ENCODE measurements at regions not wholly inside any gene's neighbourhood (a gene's known extent, or its start where the extent isn't known, plus 50 kb on each side); places are given as distances from the start of the nearest gene placed in this dataset.
A peak's percentile ranks its signal among the peaks of the same experiment; 100 is the strongest.

- no peak for DNase-seq (ENCODE audit: low read depth, low spot score)
Observed at GRCh38 chr7:34275624-34276023, 370.3 kb downstream of the BMPER start.

DNA sequence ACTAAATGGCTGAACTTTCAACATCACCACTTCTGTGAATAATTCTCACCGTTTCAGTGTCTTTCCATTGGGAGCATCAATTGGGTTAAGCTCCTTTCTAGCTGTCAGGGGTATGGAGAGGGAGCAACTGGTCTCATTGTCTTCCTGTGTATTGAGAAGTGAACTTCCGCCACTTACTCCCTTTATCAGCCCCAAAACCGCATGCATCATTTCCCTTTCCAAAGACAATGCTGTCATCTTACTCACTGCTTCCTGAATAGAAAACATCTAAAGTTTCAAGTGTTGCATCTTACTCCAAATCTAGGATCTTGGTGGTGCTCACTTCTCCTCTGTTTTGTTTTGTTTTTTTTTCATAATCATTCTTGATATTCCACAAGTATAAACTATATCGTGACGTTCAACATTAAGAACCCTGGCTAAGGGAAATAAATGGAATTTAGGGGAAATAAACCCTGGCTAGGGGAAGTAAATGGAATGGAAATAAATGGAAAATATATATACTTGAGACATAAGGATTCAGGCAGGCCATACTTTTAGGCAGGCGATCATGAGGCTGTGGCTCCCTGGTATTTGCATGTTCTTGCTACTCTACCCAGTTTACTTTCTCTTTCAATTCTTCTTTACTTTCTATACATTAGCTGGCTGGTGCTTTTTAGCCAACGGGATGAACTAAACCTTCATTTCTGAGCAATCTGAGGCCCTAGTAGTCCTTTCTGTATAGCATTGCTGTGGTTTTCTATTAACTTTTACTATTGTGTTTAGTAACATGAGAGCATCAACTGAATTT, 371.9 kb downstream of the BMPER start:
- DNase-seq (ENCODE audit: low read depth, low spot score): no peak

DNA sequence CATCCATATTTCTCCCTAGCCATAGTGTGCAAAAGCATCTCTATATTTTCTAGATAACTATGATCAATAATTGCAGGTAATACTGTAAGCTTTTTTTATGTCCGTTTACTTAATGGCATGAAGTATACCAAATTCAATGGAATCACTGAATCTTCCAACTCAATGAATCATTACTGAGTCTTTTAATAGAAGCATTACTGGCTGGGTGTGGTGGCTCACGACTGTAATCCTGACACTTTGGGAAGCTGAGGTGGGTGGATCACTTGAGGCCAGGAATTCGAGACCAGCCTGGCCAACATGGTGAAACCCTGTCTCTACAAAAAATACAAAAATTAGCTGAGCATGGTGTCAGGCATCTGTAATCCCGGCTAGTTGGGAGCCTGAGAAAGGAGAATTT, 372.5 kb downstream of the BMPER start:
- DNase-seq (ENCODE audit: low read depth, low spot score): no peak

DNA sequence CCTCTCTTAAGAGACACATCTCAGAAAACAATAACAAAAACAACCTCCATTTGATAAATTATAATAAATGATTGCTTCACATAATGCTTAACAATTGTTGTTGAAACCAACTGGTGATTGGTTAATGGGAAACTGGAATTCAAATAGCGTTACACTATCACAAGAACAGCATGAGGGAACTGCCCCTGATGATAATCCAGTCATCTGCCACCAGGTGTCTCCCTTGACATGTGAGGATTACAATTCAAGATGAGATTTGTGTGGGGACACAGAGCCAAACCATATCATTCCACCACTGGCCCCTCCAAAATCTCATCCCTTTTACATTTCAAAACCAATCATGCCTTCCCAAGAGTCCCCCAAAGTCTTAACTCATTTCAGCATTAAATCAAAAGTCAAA, 375.9 kb downstream of the BMPER start:
- no peak for DNase-seq (ENCODE audit: low read depth, low spot score)

DNA sequence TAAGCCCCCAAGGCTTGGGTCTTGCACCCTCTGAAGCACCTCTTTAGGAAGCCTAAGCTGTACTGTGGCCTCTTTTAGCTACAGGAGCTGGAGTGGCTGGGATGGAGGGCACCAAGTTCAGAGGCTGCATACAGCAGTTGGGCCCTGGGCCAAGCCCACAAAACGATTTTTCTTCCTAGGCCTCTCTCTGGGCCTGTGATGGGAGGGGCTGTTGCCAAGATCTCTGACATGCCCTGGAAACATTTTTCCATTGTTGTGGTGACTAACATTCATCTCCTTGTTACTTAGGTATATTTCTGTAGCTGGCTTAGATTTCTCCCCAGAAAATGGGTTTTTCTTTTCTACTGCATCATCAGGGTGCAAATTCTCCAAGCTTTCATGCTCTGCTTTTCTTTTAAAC, 375.7 kb upstream of the NPSR1 start:
- DNase-seq (ENCODE audit: low read depth, low spot score): no peak

DNA sequence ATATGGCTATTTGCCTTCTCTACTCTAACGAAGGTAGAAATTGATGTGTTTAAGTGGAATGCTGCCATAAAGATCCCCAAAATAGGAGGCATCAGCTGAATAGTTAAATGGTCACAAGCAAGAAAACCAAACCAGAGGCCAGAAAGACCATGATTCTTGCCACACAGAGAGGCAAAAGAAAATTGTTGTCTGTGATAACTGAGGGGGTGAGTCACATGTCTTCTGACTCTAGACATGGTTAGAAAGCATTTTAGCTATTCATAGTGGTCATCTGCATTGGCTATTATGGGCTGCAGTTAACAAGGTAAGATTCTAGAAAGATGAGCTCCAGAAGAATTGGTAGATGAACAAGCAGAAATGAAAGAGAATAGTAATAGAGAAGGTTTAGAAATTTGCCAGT, 361.4 kb upstream of the NPSR1 start:
- no peak for DNase-seq (ENCODE audit: low read depth, low spot score)

DNA sequence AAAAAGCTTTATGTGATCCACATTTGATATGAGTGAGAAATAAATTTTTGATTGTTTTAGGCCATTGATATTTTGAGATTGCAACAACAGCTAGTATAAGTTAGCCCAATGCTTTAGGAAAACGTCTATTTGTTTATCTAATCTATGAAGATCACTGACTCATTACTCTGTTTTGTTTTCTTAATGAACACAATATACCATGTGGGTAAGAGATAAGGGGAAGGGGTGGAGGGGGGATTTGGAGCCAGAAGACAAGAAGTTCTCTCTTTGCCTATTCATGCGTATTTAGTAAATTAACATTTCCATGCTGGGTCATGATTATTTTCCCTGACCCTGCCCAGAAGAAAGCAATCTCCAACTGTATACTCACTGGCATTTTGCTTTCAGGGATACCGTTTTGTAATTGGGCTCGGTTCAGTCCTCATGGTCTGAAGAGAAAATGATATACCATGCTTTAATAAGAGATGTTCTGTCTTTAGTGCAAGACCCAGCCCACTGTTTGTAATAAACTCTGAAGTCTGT, 359.5 kb upstream of the NPSR1 start:
- no peak for DNase-seq (ENCODE audit: low read depth, low spot score)

- no peak for DNase-seq (ENCODE audit: low read depth, low spot score)
Observed at GRCh38 chr7:34299066-34299465, 359.0 kb upstream of the NPSR1 start.

DNA sequence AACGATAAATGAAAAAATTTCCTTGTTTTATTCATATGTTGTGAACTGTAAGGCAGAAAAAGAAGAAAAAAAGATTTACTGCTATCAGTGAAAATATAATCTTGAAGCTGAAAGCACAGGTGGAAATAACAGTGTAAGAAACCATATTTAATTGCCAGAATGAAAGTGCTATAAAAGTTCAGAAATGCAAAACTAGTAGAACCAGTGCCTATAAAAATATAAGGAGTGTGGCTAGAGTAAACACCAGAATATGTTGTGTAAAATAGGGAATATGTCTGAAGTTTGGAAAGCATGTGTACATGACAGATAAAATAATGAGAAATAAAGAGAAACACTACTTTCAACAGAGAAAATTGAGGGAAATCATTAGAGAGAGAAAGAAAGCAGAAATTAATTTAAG, 350.5 kb upstream of the NPSR1 start:
- DNase-seq (ENCODE audit: low read depth, low spot score): no peak

DNA sequence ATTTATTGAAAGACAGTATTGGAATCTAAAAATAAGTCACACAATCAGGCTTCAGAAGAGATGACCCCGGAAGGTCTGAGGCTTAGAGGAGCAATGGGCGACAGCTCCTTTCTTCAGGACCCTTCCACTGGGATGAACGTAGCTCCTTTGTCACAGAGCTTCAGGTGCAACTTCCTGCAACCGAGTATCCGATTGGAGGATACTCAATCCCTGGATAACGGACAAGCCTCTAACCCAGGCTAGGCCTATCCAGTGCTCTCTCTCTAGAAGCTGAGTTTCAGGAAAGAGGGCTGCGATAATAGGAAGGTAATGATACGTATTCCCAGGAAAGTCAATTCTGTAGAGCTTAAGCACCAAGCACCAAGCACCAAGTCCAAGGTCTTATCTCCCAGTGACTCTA, 349.4 kb upstream of the NPSR1 start:
- DNase-seq (ENCODE audit: low read depth, low spot score): no peak

DNA sequence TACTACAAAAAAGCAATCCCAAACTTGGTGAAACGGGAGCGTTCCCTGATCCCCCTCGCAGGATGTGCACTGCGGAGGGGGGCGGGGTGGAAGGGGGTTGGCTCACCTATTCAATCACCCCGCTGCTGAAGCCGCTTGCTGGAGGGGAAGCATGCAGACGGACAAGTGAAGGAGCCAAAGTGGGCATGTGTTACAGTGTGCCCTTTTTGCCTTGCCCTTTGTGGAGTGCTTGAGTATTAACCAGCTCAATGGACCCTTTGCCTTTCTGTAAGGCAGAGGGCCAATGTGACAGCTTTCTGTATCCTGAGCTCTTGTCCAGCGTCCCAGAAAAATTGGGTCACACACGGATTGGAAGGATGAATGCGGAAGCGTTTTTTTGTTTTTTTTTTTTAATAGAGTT, 348.9 kb upstream of the NPSR1 start:
- DNase-seq (ENCODE audit: low read depth, low spot score): no peak

GRCh38 chr7:34309584-34309983, 348.4 kb upstream of the NPSR1 start:
- DNase-seq (ENCODE audit: low read depth, low spot score): no peak

DNA sequence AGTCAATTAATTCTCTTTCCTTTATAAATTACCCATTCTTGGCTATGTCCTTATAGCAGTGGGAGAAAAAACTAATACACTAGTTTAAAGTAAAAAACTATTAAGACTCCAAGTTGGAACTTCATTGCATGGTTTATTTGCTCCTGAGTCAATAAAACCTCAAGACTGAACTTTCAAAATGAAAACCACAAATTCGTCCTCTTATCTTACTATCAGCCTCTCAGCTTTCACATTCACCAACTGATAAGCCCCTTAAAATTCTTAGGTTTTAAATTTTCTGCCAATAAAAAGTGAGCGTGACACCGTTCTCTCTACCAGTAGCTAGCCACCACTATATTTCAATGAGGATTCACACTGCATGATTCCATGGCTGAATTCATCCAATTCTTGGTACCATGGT, 346.4 kb upstream of the NPSR1 start:
- no peak for DNase-seq (ENCODE audit: low read depth, low spot score)

GRCh38 chr7:34312624-34313023, 345.4 kb upstream of the NPSR1 start:
- no peak for DNase-seq (ENCODE audit: low read depth, low spot score)

GRCh38 chr7:34313289-34313688, 344.7 kb upstream of the NPSR1 start:
- no peak for DNase-seq (ENCODE audit: low read depth, low spot score)

- DNase-seq (ENCODE audit: low read depth, low spot score): no peak
Observed at GRCh38 chr7:34315032-34315431, 343.0 kb upstream of the NPSR1 start.

DNA sequence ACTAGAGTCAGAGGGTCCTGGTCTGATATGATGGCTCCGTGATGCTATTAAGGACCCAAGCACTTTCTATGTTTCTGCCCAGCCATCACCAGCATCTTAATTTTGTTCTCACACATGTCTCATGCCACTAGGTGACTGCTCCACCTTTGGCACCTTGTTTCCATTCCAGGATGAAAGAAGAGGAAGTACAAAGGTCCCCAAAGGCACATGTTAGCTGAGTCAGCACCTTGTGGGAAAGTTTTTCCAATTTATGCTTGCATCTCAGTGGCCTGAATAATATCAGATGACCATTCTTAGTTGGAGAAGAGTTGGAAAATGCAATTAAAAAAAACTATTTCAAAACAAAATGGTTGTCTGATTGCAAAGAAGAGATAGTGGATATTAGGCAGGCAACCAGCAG, 341.0 kb upstream of the NPSR1 start:
- DNase-seq (ENCODE audit: low read depth, low spot score): no peak

- no peak for DNase-seq (ENCODE audit: low read depth, low spot score)
Observed at GRCh38 chr7:34320412-34320811, 337.6 kb upstream of the NPSR1 start.

GRCh38 chr7:34320926-34321661, 336.9 kb upstream of the NPSR1 start:
- DNase-seq (ENCODE audit: low read depth, low spot score): peak; percentile 18

DNA sequence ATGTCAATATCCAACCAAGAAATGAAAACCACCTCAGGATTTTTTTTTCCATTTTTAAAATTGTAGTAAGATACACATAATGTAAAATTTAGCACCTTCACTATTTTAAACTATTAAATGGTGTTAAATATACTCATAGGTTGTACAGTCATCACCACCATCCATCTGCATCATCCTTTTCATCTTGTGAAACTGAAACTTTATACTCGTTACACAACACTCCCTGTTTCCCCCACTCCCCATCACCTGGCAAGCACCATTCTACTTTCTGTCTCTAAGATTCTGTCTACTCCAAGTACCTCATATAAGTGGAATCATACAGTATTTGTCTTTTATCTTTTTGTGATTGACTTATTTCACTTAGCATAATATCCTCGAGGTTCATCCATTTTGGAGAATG, 335.2 kb upstream of the NPSR1 start:
- no peak for DNase-seq (ENCODE audit: low read depth, low spot score)

DNA sequence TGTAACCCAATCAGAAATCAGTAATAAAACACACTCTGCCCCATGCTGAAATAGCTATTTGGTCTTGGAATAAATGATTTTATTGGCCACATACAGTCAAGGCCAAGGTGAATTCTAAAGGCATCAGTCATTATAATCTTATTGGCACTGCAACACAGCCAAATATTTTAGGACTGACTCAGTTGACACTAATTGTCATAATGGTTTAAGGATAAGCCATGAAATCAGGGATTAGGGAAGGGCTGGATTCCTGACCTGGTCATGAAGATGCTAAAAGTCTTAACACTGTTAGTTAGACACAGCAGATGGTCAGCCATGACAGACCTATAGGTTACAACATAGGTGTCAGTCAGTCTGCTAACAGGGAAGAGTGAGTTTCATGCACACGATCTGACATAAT, 330.3 kb upstream of the NPSR1 start:
- no peak for DNase-seq (ENCODE audit: low read depth, low spot score)

- DNase-seq (ENCODE audit: low read depth, low spot score): no peak
Observed at GRCh38 chr7:34330308-34330707, 327.7 kb upstream of the NPSR1 start.

DNA sequence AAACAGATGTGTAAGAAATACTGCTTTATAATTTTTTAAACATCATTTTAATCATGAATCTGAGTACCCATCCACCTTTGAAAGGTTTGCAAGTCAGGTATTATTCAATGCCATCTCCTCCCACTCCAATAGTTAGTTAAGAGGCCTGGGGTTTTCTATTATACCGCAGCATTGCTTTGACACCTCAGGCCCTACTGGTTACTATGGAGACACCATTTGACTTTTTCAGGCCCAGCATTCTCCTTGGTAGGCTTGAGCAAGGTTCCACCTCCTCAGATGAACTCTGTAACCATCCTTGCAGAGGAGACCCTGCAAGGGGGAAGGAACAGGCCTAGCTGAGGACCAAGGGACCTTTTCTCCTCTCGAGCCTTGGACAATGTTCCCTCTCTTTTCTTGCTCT, 326.9 kb upstream of the NPSR1 start:
- DNase-seq (ENCODE audit: low read depth, low spot score): no peak

Data from smooth muscle cell of the brain vasculature (primary cell).